ENCODE measurements at regions not wholly inside any gene's neighbourhood (a gene's known extent, or its start where the extent isn't known, plus 50 kb on each side); places are given as distances from the start of the nearest gene placed in this dataset.

DNA sequence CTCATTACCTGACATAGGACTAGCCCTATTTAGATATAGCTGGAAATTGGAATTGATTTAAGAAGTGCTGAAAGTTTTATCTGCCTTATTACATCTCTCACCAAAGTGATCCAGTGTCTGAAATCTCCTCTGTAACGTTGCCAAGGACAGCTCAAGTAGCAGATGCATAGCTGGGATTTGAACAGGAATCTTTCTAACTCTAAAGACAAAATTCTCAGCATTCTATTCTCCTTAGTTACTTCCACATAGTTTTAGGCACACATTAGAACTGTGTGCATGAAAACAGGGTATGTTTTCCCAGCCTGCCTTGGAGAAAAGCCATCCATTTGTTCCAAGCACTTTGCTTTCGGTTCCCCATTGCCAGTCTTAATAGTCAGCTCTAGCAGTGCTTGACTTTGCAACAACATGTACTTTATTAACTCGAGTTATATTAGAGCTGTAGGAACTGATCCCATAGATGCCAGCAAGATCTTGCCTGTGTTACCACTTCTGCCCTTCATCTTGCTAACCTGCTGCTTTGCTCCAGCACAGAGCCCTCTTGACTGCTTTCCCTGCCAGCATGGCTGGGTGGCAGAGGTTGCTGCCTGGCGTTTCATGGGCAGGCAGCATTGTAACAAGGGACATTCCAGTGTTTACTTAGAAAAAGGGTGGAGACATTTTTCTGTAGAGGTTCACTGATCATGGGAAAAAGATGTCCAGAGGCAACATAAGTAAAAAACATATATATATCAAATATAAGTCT is 56.1 kb upstream of the STMND1 start (continued):
- TF ChIP-seq, protein P1, sequence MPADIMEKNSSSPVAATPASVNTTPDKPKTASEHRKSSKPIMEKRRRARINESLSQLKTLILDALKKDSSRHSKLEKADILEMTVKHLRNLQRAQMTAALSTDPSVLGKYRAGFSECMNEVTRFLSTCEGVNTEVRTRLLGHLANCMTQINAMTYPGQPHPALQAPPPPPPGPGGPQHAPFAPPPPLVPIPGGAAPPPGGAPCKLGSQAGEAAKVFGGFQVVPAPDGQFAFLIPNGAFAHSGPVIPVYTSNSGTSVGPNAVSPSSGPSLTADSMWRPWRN (IDR thresholded peaks at IDR 0.05; ENCODE audit: low read depth), result no peak

DNA sequence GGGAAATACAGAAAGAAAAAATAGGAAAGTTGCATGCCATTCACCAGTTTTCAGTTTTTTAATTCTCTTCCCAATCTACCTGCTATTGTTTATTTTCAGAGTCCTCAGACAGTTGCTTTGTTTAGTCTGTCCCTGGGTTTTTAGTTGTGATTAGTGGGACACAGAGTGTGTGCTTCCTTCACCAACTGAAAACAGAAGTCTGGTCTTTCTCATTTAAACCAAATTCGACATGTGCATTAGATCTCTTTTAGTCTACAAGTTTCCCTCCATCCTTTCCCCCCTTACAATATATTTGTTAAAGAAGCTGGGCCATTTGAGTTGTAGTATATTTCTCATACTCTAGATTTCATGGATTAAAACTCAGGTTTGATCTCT is 58.7 kb upstream of the STMND1 start:
- H3K27me3 ChIP-seq (ENCODE audit: control insufficient read depth in 2 of 2, insufficient read depth in 2 of 2, low read length in 2 of 2), result no peaks in the 10 kb centered on the region
- no peaks in the 10 kb centered on the region for H3K36me3 ChIP-seq (ENCODE audit: control insufficient read depth, insufficient read depth, low read length)
- no peaks in the 10 kb centered on the region for H3K79me2 ChIP-seq (ENCODE audit: control insufficient read depth, insufficient read depth, low read length)
- no peaks in the 10 kb centered on the region for H4K20me1 ChIP-seq (replicated peaks; ENCODE audit: control insufficient read depth, insufficient read depth, low read length)
- H3K9ac ChIP-seq (ENCODE audit: insufficient read depth in 1 of 2, low read depth in 2 of 2, low read length in 2 of 2), result no peak overlapping the region
- WGBS (ENCODE audit: insufficient coverage, low coverage, missing lambda C conversion rate), result 0% methylated on average over 1 of the region's 1 CpG
- no peak overlapping the region for H2AFZ ChIP-seq (ENCODE audit: low read depth, low read length)
- DNase-seq (ENCODE audit: extremely low read depth in 1 of 4, low spot score in 3 of 4), result no peak
- H3K27ac ChIP-seq (ENCODE audit: extremely low read depth, low read depth, low read length), result no peak overlapping the region
- POLR2A ChIA-PET, result no interaction called here
- intact Hi-C loops (cut with micrococcal nuclease), result no loop called here
- H3K9me3 ChIP-seq (replicated peaks; ENCODE audit: control insufficient read depth, insufficient read depth, low read depth, low read length), result no peaks in the 10 kb centered on the region
- FAIRE-seq, result no peak
- CTCF ChIA-PET (ENCODE audit: low intra/inter-chr PET ratio), result no interaction called here
- in situ Hi-C loops (cut with MboI), result no loop called here
- no peak overlapping the region for H3K4me3 ChIP-seq
- BruUV-seq (replicated peaks), result no TSS peak
- no peak overlapping the region for H3K4me2 ChIP-seq (ENCODE audit: insufficient read depth, low read length)
- H3K4me1 ChIP-seq (replicated peaks in 1 of 2; ENCODE audit: control insufficient read depth in 2 of 2, insufficient read depth in 2 of 2, low read length in 2 of 2), result no peaks in the 10 kb centered on the region
- TF ChIP-seq ZNF551 (CRISPR knock-in tag; IDR thresholded peaks at IDR 0.05), result no peak
- no peak for TF ChIP-seq THRA (IDR thresholded peaks at IDR 0.05)
- TF ChIP-seq NFRKB (IDR thresholded peaks at IDR 0.05; ENCODE audit: low read depth), result no peak
- no peak for TF ChIP-seq MTA1 (IDR thresholded peaks at IDR 0.05; ENCODE audit: borderline replicate concordance)
- TF ChIP-seq NR2C2 (CRISPR knock-in tag; IDR thresholded peaks at IDR 0.05), result no peak
- no peak for TF ChIP-seq NR2C2 (tag; IDR thresholded peaks at IDR 0.05)
- no peak for TF ChIP-seq DEAF1 (CRISPR knock-in tag; IDR thresholded peaks at IDR 0.05)
- TF ChIP-seq HSF4 (CRISPR knock-in tag; IDR thresholded peaks at IDR 0.05; ENCODE audit: borderline replicate concordance), result no peak
- no peak for TF ChIP-seq POLR3G (IDR thresholded peaks at IDR 0.05; ENCODE audit: extremely low read depth, insufficient read length, insufficient replicate concordance)
- TF ChIP-seq ZNF717 (CRISPR knock-in tag; IDR thresholded peaks at IDR 0.05), result no peak
- TF ChIP-seq ZNF586 (CRISPR knock-in tag; conservative IDR thresholded peaks at IDR 0.05), result no peak
- TF ChIP-seq SRSF9 (IDR thresholded peaks at IDR 0.05; ENCODE audit: borderline replicate concordance, low read depth, low read length), result no peak
- no peak for TF ChIP-seq HDAC2 (IDR thresholded peaks at IDR 0.05)
- H3K9me1 ChIP-seq (ENCODE audit: control insufficient read depth, insufficient read depth, low read length), result no peaks in the 10 kb centered on the region
- no peak for ATAC-seq

Data from K562 (cell line).